Fibroblast of villous mesenchyme (primary cell): ENCODE measurements at regions not wholly inside any gene's neighbourhood (a gene's known extent, or its start where the extent isn't known, plus 50 kb on each side); places are given as distances from the start of the nearest gene placed in this dataset.

Experiments used
- DNase-seq: peaks from one replicate; pipeline ENCODE4 v3.0.0-alpha.2; 2010; ENCODE audit warnings: low read depth
- H3K4me3 ChIP-seq: 2 replicates; pipeline ENCODE4 v1.5.1; 2011; ENCODE audit warnings: low read depth, mild to moderate bottlenecking, low read length
- CTCF ChIP-seq: IDR thresholded peaks from 2 replicates; pipeline ENCODE4 v1.5.1; 2012; ENCODE audit warnings: low read depth, mild to moderate bottlenecking, low read length; ENCODE audit not compliant: insufficient read depth

- no peak overlapping the region for H3K4me3 ChIP-seq
- no peak for DNase-seq
- no peak for TF ChIP-seq CTCF
Measured at GRCh38 chr4:84243685-84244084, 255.4 kb downstream of the NKX6-1 start.

DNA sequence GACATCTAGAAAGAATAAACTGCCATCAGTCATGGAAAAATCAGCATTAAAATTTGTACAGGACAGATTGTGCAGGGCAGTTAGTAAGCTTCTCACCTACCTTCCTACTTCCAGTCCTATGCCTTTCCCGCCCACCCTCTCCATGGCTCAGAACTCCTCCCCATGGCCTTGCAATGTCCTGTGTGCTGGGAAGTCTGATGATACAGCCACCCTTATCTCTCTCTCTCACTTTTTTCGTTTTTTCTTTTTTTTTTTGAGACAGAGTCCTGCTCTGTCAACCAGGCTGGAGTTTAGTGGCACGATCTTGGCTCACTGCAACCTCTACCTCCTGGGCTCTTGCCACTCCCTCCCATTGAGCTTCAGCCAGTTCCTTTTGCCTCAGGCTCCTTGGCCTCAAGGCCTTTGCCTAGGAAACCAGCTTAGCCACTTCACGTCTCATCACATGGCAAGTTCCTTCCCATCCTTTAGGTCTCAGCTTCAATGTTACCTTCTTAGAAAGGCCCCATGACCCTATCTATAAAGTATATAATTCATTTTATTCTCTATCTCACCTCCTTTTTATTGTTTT lies 259.7 kb downstream of the NKX6-1 start:
- no peak for TF ChIP-seq CTCF
- DNase-seq: no peak
- no peak overlapping the region for H3K4me3 ChIP-seq

DNA sequence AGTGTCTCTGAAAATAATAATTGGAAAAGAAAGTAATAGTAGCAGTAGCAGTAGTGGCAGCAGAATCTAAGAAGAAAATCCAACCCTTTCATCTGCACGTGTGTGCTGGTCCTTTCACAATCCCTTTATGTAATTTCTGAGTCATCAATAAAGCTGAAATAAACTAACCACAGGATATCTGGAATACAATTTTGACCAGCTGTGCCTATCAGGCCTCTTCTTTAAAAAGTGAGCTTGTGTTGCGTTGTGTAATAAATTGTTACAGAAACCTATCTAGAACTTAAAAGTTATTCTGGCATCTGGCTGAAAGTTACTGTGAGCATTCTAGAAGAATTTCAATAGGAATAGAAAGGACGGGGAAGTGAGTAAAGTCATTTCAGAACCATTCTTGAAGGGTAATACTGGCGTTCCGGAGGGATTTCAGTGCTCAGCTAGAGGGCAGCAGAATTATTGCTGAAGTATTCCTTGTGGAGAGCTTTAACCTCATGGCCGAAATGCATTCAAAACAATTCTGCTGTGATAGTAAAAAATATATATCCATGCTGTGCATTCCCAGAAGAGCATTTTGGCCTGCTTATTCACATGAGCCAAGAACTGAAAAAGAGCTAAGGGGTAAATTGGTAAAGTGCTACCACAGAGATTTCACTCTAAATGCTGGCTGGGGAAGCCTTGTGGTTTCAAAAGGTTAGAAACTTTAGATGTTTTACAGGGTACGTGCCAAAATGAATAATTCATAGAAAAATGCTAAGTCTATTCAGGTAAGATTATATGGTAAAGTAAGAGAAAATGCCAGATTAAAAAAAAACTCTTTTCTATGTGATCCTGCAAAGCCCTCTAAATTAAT lies 260.6 kb downstream of the NKX6-1 start:
- H3K4me3 ChIP-seq: no peak overlapping the region
- TF ChIP-seq CTCF: no peak
- peak; percentile 8 for DNase-seq

GRCh38 chr4:84237008-84237407 lies 262.1 kb downstream of the NKX6-1 start:
- H3K4me3 ChIP-seq: no peak overlapping the region
- TF ChIP-seq CTCF: no peak
- DNase-seq: no peak

GRCh38 chr4:84235126-84235944 lies 263.8 kb downstream of the NKX6-1 start:
- DNase-seq: no peak
- no peak for TF ChIP-seq CTCF
- H3K4me3 ChIP-seq: no peak overlapping the region

DNA sequence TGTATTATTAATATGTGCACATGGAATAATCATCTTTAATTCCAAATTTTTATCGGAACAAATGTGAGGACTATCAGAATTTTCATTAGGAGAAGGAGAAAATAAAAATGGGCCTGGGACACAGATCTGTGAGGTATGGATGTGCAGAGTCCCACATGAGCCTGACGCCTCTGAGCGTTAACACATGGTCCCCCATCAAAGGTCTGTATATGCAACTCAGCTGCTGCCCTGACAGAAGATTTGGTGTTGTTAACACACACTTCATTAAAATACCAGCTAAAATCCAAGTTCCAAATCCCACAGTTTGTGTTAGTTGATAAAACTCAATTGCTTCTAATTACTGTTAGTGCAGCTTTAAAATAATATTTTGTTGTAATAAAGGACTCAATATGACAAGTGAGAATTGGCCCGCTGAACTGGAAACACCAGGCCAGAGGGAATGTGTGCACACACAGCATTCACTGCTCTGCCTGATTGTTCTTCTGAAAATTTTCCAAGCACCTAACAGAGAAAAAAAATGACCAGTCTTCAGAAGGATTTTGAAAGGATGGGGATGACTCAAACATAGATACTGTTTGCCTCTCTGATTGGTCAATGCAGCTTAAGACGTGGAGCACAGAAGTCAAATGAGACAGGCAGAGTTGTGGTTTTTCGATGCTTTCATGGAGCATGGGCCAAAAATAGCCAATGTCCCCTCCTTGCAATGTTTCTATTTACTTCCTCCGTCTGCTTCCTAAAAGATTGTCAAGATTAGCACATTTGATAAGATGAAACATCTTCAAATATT lies 266.6 kb downstream of the NKX6-1 start:
- no peak for DNase-seq
- H3K4me3 ChIP-seq: no peak overlapping the region
- TF ChIP-seq CTCF: no peak
